GM12878 (cell line): ENCODE measurements at regions not wholly inside any gene's neighbourhood (a gene's known extent, or its start where the extent isn't known, plus 50 kb on each side); places are given as distances from the start of the nearest gene placed in this dataset.
"Not testable (repeated sequence)": the region's sequence is repeated elsewhere in the genome, so short reads cannot be mapped to it uniquely, and the experiment has no call there.

Experiments
- ATAC-seq: fragments of 200-7000 bp; cut with Tn5 transposase; 3 replicates; pipeline ENCODE4 v1.9.1; 2020; ENCODE audit warnings: mild to moderate bottlenecking, moderate library complexity
- BruUV-seq: library from RNA; stranded (reverse); fragments of 400-500 nt; replicated peaks from 2 replicates; lab custom pipeline; 2021; lab: Mats Ljungman, UMichigan
- CTCF ChIA-PET: fragments of 300-600 bp; sonication (Branson Sonifier 250); formaldehyde crosslinking; extraction: SDS; loops from one replicate; lab custom pipeline; 2021; ENCODE audit warnings: inconsistent platforms; lab: Yijun Ruan, JAX
- POLR2A ChIA-PET: fragments of 350-600 bp; formaldehyde crosslinking; extraction: SDS; loops from one replicate; lab custom pipeline; 2021; ENCODE audit warnings: inconsistent platforms; lab: Charles Lee
- RAD21 ChIA-PET: fragments of 300-600 bp; sonication (Branson Sonifier 250); formaldehyde crosslinking; loops from one replicate; lab custom pipeline; 2023; ENCODE audit warnings: antibody characterized with exemption; ENCODE audit not compliant: unreplicated experiment; lab: Charles Lee
- SMC1A ChIA-PET: fragments of 300-600 bp; sonication (Branson Sonifier 250); formaldehyde crosslinking; loops from one replicate; lab custom pipeline; 2023; ENCODE audit not compliant: unreplicated experiment, uncharacterized antibody; lab: Charles Lee
- DNase-seq: peaks from one replicate; pipeline ENCODE4 v3.0.0-alpha.2; 2011; ENCODE audit warnings: low read depth, low spot score
- FAIRE-seq: peaks from 3 replicates; lab custom pipeline; 2011; peaks lifted over from hg19 to GRCh38; lab: Jason Lieb, UNC
- H2AFZ ChIP-seq: 2 replicates; pipeline ENCODE4 v1.6.0; 2011; ENCODE audit warnings: low read depth, low read length, control low read depth; ENCODE audit not compliant: control insufficient read depth
- H3K27ac ChIP-seq: 2 replicates; pipeline ENCODE4 v1.5.1; 2011; ENCODE audit warnings: control low read depth; ENCODE audit not compliant: control insufficient read depth, insufficient read depth
- H3K27me3 ChIP-seq, 2 experiments: replicated peaks in 1 of 2; 2 replicates each; pipeline versions ENCODE4 v1.6.0 to v1.6.1; 2011; ENCODE audit warnings: low read length in 1 of 2; ENCODE audit not compliant: control insufficient read depth in 2 of 2, insufficient read depth in 2 of 2
- H3K36me3 ChIP-seq, 2 experiments: 2 replicates each; pipeline ENCODE4 v1.5.1; 2011; ENCODE audit warnings: low read length in 1 of 2; ENCODE audit not compliant: control insufficient read depth in 2 of 2, insufficient read depth in 2 of 2
- H3K4me1 ChIP-seq: 2 replicates; pipeline ENCODE4 v1.6.1; 2011; ENCODE audit warnings: mild to moderate bottlenecking, low read length, moderate library complexity, mixed read lengths; ENCODE audit not compliant: control insufficient read depth, insufficient read depth
- H3K4me2 ChIP-seq: 2 replicates; pipeline ENCODE4 v1.6.0; 2011; ENCODE audit warnings: control low read depth; ENCODE audit not compliant: control insufficient read depth, insufficient read depth
- H3K4me3 ChIP-seq: fragments of 200-600 bp; sonication (generic); 2 replicates; pipeline ENCODE4 v1.5.1; 2016
- H3K79me2 ChIP-seq: 2 replicates; pipeline ENCODE4 v1.6.0; 2011; ENCODE audit warnings: low read length; ENCODE audit not compliant: control insufficient read depth, insufficient read depth
- H3K9ac ChIP-seq: 2 replicates; pipeline ENCODE4 v1.8.0; 2011; ENCODE audit warnings: low read length, control low read depth, mixed read lengths; ENCODE audit not compliant: control insufficient read depth, insufficient read depth
- H3K9me3 ChIP-seq: replicated peaks from 3 replicates; pipeline ENCODE4 v1.5.1; 2011; ENCODE audit warnings: mild to moderate bottlenecking, low read length; ENCODE audit not compliant: control insufficient read depth, insufficient read depth
- H4K20me1 ChIP-seq: 2 replicates; pipeline ENCODE4 v1.6.0; 2011; ENCODE audit not compliant: control insufficient read depth, insufficient read depth
- CBX3 ChIP-seq: fragments of 200-600 bp; sonication (generic); IDR thresholded peaks from 2 replicates; pipeline ENCODE4 v1.6.1; 2016; ENCODE audit warnings: low read depth, borderline replicate concordance
- CHD4 ChIP-seq: fragments of 200-600 bp; sonication (generic); IDR thresholded peaks from 2 replicates; pipeline ENCODE4 v1.6.1; 2016; ENCODE audit warnings: mild to moderate bottlenecking
- FOXK2 ChIP-seq: fragments of 450-650 bp; IDR thresholded peaks from 2 replicates; pipeline ENCODE4 v1.6.1; 2017; ENCODE audit warnings: mild to moderate bottlenecking, moderate library complexity
- FOXM1 ChIP-seq: IDR thresholded peaks from 2 replicates; pipeline ENCODE4 v1.6.1; 2012; ENCODE audit warnings: low read depth, mild to moderate bottlenecking, inconsistent platforms, low read length, moderate library complexity
- KDM1A ChIP-seq: fragments of 200-600 bp; sonication (generic); IDR thresholded peaks from 2 replicates; pipeline ENCODE4 v1.6.1; 2016; ENCODE audit warnings: borderline replicate concordance
- RAD21 ChIP-seq: IDR thresholded peaks from 2 replicates; pipeline ENCODE4 v1.6.1; 2011; ENCODE audit warnings: mild to moderate bottlenecking, low read depth, low read length, moderate library complexity; ENCODE audit not compliant: insufficient read depth
- ZNF207 ChIP-seq: fragments of 450-650 bp; IDR thresholded peaks from 2 replicates; pipeline ENCODE4 v1.6.1; 2014; ENCODE audit warnings: antibody characterized with exemption, mild to moderate bottlenecking, borderline replicate concordance
- WGBS: methylation state at CpG from one replicate; pipeline ENCODE4 v1.1.6; 2016; ENCODE audit warnings: low lambda C conversion rate; ENCODE audit not compliant: insufficient replicate concordance, insufficient coverage; ENCODE audit errors: missing lambda C conversion rate; 5-methylcytosine and 5-hydroxymethylcytosine counted together
- in situ Hi-C: fragments of 300-500 bp; cut with MboI; formaldehyde crosslinking; loops from 9 replicates; pipeline ENCODE4 v1.14.3; 2018; ENCODE audit warnings: mixed read lengths
- intact Hi-C: fragments of 100-400 bp; cut with micrococcal nuclease; formaldehyde crosslinking; loops from one replicate; pipeline ENCODE4 v1.14.2; 2022; ENCODE audit not compliant: unreplicated experiment
- TF ChIP-seq, protein P1 (sequence below): fragments of 450-650 bp; formaldehyde crosslinking; IDR thresholded peaks from 2 replicates; pipeline ENCODE4 v1.4.0; 2020; ENCODE audit warnings: mild to moderate bottlenecking, moderate library complexity
- TF ChIP-seq, protein P2 (sequence below): fragments of 450-650 bp; IDR thresholded peaks from 2 replicates; pipeline ENCODE4 v1.6.1; 2017; ENCODE audit warnings: mild to moderate bottlenecking, moderate library complexity

DNA sequence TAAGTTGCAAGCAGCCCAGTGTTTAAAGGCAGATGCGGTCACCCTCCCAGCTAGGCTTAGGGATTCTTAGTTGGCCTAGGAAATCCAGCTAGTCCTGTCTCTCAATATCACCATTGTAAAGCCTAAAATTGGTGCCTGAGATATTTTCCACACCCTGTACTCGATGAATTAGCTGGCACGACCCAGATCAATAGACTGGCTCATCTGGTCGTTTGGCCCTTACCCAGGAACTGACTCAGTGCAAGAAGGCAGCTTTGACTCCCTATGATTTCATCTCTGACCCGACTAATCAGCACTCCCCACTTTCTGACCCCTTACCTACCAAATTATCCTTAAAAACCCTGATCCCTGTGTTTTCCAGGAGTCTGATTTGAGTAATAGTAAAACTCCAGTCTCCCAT, 384.9 kb upstream of the SLC7A11 start:
- no peak overlapping the region for H2AFZ ChIP-seq
- no peaks in the 10 kb centered on the region for H3K79me2 ChIP-seq
- no peak overlapping the region for H3K27ac ChIP-seq
- SMC1A ChIA-PET = interaction anchor here (1.2 kb wide), 1 partner anchor 19 kb away, joined by 4 read pairs; no protein-coding TSS in a partner anchor
- ATAC-seq (no peak), DNase-seq (no peak), FAIRE-seq (no peak)
- 22% methylated on average over 5 of the region's 5 CpGs for whole genome bisulfite sequencing
- CTCF ChIA-PET = interaction anchor here (0.7 kb wide), 1 partner anchor 9 kb away, joined by 3 read pairs; no protein-coding TSS in a partner anchor
- H3K9me3 ChIP-seq = no peaks in the 10 kb centered on the region
- BruUV-seq = no TSS peak
- POLR2A ChIA-PET = interaction anchor here (0.6 kb wide), 1 partner anchor 764 kb away, joined by 3 read pairs; no protein-coding TSS in a partner anchor
- no peaks in the 10 kb centered on the region for H3K4me1 ChIP-seq
- no peaks in the 10 kb centered on the region for H4K20me1 ChIP-seq
- H3K4me2 ChIP-seq = no peak overlapping the region
- in situ Hi-C loops (no loop called here), intact Hi-C loops (no loop called here)
- H3K9ac ChIP-seq = no peak overlapping the region
- H3K36me3 ChIP-seq = no peaks in the 10 kb centered on the region
- no peak overlapping the region for H3K4me3 ChIP-seq
- RAD21 ChIA-PET = no interaction called here
- TF ChIP-seq KDM1A = no peak
- TF ChIP-seq CHD4 = no peak
- no peak for TF ChIP-seq FOXK2
- no peak for TF ChIP-seq ZNF207
- TF ChIP-seq, protein P1, sequence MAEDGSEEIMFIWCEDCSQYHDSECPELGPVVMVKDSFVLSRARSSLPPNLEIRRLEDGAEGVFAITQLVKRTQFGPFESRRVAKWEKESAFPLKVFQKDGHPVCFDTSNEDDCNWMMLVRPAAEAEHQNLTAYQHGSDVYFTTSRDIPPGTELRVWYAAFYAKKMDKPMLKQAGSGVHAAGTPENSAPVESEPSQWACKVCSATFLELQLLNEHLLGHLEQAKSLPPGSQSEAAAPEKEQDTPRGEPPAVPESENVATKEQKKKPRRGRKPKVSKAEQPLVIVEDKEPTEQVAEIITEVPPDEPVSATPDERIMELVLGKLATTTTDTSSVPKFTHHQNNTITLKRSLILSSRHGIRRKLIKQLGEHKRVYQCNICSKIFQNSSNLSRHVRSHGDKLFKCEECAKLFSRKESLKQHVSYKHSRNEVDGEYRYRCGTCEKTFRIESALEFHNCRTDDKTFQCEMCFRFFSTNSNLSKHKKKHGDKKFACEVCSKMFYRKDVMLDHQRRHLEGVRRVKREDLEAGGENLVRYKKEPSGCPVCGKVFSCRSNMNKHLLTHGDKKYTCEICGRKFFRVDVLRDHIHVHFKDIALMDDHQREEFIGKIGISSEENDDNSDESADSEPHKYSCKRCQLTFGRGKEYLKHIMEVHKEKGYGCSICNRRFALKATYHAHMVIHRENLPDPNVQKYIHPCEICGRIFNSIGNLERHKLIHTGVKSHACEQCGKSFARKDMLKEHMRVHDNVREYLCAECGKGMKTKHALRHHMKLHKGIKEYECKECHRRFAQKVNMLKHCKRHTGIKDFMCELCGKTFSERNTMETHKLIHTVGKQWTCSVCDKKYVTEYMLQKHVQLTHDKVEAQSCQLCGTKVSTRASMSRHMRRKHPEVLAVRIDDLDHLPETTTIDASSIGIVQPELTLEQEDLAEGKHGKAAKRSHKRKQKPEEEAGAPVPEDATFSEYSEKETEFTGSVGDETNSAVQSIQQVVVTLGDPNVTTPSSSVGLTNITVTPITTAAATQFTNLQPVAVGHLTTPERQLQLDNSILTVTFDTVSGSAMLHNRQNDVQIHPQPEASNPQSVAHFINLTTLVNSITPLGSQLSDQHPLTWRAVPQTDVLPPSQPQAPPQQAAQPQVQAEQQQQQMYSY (CRISPR knock-in tag) = no peak
- TF ChIP-seq FOXM1 = no peak
- TF ChIP-seq, protein P2, sequence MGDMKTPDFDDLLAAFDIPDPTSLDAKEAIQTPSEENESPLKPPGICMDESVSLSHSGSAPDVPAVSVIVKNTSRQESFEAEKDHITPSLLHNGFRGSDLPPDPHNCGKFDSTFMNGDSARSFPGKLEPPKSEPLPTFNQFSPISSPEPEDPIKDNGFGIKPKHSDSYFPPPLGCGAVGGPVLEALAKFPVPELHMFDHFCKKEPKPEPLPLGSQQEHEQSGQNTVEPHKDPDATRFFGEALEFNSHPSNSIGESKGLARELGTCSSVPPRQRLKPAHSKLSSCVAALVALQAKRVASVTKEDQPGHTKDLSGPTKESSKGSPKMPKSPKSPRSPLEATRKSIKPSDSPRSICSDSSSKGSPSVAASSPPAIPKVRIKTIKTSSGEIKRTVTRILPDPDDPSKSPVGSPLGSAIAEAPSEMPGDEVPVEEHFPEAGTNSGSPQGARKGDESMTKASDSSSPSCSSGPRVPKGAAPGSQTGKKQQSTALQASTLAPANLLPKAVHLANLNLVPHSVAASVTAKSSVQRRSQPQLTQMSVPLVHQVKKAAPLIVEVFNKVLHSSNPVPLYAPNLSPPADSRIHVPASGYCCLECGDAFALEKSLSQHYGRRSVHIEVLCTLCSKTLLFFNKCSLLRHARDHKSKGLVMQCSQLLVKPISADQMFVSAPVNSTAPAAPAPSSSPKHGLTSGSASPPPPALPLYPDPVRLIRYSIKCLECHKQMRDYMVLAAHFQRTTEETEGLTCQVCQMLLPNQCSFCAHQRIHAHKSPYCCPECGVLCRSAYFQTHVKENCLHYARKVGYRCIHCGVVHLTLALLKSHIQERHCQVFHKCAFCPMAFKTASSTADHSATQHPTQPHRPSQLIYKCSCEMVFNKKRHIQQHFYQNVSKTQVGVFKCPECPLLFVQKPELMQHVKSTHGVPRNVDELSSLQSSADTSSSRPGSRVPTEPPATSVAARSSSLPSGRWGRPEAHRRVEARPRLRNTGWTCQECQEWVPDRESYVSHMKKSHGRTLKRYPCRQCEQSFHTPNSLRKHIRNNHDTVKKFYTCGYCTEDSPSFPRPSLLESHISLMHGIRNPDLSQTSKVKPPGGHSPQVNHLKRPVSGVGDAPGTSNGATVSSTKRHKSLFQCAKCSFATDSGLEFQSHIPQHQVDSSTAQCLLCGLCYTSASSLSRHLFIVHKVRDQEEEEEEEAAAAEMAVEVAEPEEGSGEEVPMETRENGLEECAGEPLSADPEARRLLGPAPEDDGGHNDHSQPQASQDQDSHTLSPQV = no peak
- no peak for TF ChIP-seq CBX3
- no peak for TF ChIP-seq RAD21
- H3K27me3 ChIP-seq = peaks cover 0 to 2% of the 10 kb centered on the region in 2 experiments; a peak in 1 of 4 replicates

DNA sequence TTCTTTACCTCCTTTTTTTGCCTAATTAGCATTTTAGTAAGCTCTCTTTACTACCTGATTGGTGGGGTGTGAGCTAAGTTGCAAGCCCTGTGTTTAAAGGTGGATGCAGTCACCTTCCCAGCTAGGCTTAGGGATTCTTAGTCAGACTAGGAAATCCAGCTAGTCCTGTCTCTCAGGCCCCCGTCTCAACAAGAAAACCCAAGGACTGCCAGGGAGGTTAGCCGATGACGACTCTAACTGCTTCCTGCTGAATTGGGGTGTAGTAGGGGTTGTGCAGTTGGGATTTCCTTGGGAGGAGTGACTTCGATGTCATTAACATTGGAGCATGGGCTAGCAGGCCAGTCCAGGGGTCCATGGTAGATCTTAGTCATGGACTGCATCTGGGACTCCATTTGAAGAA, 380.2 kb upstream of the SLC7A11 start:
- BruUV-seq = not testable (repeated sequence)

More for the DNA sequence above, 380.2 kb upstream of the SLC7A11 start:
- H3K79me2 ChIP-seq, FAIRE-seq, DNase-seq, RAD21 ChIA-PET, H3K9me3 ChIP-seq, POLR2A ChIA-PET, H4K20me1 ChIP-seq, H3K4me3 ChIP-seq, H2AFZ ChIP-seq, intact Hi-C loops, H3K4me2 ChIP-seq, ATAC-seq, H3K27ac ChIP-seq, H3K36me3 ChIP-seq, H3K9ac ChIP-seq, H3K27me3 ChIP-seq, H3K4me1 ChIP-seq, in situ Hi-C loops: not testable (repeated sequence)
- SMC1A ChIA-PET = interaction anchor here (1.2 to 1.3 kb wide), 3 partner anchors 9 to 58 kb away, joined by 3 read pairs; no protein-coding TSS in a partner anchor
- 49% methylated on average over 4 of the region's 4 CpGs for WGBS
- CTCF ChIA-PET = interaction anchor here (1.3 to 1.9 kb wide), 2 partner anchors 9 to 58 kb away, joined by 3 to 6 read pairs; no protein-coding TSS in a partner anchor
